ENCODE measurements at regions not wholly inside any gene's neighbourhood (a gene's known extent, or its start where the extent isn't known, plus 50 kb on each side); places are given as distances from the start of the nearest gene placed in this dataset.

DNA sequence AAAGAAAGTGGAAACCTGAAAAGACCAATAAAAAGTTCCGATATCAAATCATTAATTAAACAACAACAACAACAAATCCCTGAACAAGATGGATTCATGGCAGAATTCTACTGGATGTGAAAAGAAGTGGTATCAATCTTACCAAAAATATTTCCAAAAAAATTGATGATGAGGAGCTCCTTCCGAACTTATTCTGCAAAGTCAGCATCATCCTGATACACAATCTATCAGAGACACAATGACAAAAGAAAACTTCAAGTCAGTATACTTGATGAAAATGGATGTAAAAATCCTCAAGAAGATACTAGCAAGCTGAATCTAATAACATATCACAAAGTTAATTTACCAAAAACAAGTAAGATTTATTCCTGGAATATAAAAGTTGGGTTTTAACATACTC lies 881.8 kb downstream of the SI start:
- TF ChIP-seq TCF12 (IDR thresholded peaks at IDR 0.05): no peak
- TF ChIP-seq, protein P1, sequence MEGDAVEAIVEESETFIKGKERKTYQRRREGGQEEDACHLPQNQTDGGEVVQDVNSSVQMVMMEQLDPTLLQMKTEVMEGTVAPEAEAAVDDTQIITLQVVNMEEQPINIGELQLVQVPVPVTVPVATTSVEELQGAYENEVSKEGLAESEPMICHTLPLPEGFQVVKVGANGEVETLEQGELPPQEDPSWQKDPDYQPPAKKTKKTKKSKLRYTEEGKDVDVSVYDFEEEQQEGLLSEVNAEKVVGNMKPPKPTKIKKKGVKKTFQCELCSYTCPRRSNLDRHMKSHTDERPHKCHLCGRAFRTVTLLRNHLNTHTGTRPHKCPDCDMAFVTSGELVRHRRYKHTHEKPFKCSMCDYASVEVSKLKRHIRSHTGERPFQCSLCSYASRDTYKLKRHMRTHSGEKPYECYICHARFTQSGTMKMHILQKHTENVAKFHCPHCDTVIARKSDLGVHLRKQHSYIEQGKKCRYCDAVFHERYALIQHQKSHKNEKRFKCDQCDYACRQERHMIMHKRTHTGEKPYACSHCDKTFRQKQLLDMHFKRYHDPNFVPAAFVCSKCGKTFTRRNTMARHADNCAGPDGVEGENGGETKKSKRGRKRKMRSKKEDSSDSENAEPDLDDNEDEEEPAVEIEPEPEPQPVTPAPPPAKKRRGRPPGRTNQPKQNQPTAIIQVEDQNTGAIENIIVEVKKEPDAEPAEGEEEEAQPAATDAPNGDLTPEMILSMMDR (IDR thresholded peaks at IDR 0.05): no peak

Measured in SK-N-SH (cell line).